ENCODE measurements at regions not wholly inside any gene's neighbourhood (a gene's known extent, or its start where the extent isn't known, plus 50 kb on each side); places are given as distances from the start of the nearest gene placed in this dataset.

- TF ChIP-seq, protein P1, sequence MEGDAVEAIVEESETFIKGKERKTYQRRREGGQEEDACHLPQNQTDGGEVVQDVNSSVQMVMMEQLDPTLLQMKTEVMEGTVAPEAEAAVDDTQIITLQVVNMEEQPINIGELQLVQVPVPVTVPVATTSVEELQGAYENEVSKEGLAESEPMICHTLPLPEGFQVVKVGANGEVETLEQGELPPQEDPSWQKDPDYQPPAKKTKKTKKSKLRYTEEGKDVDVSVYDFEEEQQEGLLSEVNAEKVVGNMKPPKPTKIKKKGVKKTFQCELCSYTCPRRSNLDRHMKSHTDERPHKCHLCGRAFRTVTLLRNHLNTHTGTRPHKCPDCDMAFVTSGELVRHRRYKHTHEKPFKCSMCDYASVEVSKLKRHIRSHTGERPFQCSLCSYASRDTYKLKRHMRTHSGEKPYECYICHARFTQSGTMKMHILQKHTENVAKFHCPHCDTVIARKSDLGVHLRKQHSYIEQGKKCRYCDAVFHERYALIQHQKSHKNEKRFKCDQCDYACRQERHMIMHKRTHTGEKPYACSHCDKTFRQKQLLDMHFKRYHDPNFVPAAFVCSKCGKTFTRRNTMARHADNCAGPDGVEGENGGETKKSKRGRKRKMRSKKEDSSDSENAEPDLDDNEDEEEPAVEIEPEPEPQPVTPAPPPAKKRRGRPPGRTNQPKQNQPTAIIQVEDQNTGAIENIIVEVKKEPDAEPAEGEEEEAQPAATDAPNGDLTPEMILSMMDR (IDR thresholded peaks at IDR 0.05) = no peak
- TF ChIP-seq EP300 (IDR thresholded peaks at IDR 0.05) (no peak), POLR2AphosphoS5 (IDR thresholded peaks at IDR 0.05) (no peak), POLR2A (IDR thresholded peaks at IDR 0.05) (no peak)
These were observed 220.3 kb upstream of the TENM3 start for GRCh38 chr4:182022909-182023308.
